OCI-LY1 (cell line): ENCODE measurements at regions not wholly inside any gene's neighbourhood (a gene's known extent, or its start where the extent isn't known, plus 50 kb on each side); places are given as distances from the start of the nearest gene placed in this dataset.

ENCODE experiments used
- EZH2 ChIP-seq: fragments of 200-600 bp; sonication (generic), shearing (Covaris generic); IDR thresholded peaks from 2 replicates; pipeline ENCODE4 v1.8.0; 2017; ENCODE audit warnings: borderline replicate concordance, mixed run types, mild to moderate bottlenecking, antibody characterized with exemption, low read length, moderate library complexity, mixed read lengths
- TF ChIP-seq, protein P1 (sequence below): fragments of 200-600 bp; sonication (generic), shearing (Covaris generic); IDR thresholded peaks from 2 replicates; pipeline ENCODE4 v1.5.1; 2017; ENCODE audit warnings: mild to moderate bottlenecking, antibody characterized with exemption, low read length, moderate library complexity, mixed read lengths

DNA sequence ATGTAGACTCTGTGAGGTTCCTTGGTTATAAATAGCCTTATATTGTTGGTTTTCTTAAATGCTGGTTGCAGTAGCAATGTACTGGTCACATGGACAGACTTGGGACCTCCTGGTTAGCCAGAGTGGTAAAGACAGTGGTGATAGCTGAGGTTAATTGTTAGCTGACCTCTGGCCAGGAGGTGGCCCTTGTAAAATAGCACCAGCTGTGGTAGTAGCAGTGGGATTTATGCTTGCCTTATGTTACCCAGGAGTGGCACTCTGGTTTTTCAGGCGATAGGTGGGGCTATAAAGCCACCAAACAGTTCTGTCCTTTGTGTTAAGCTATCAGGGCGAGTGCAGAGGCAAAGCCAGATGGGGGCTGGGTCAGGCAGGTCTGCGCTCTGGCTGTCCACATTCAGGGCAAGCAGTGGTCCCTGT, 94.8 kb upstream of the SRD5A2 start:
- no peak for TF ChIP-seq EZH2
- TF ChIP-seq, protein P1, sequence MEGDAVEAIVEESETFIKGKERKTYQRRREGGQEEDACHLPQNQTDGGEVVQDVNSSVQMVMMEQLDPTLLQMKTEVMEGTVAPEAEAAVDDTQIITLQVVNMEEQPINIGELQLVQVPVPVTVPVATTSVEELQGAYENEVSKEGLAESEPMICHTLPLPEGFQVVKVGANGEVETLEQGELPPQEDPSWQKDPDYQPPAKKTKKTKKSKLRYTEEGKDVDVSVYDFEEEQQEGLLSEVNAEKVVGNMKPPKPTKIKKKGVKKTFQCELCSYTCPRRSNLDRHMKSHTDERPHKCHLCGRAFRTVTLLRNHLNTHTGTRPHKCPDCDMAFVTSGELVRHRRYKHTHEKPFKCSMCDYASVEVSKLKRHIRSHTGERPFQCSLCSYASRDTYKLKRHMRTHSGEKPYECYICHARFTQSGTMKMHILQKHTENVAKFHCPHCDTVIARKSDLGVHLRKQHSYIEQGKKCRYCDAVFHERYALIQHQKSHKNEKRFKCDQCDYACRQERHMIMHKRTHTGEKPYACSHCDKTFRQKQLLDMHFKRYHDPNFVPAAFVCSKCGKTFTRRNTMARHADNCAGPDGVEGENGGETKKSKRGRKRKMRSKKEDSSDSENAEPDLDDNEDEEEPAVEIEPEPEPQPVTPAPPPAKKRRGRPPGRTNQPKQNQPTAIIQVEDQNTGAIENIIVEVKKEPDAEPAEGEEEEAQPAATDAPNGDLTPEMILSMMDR, result peak; percentile 52
